Kidney epithelial cell (primary cell): ENCODE measurements at regions not wholly inside any gene's neighbourhood (a gene's known extent, or its start where the extent isn't known, plus 50 kb on each side); places are given as distances from the start of the nearest gene placed in this dataset.

Experiments
- DNase-seq: peaks from one replicate; pipeline ENCODE4 v3.0.0-alpha.2; 2010; ENCODE audit warnings: low read depth
- H3K27me3 ChIP-seq: 2 replicates; pipeline ENCODE4 v1.6.0; 2011; ENCODE audit warnings: low read length; ENCODE audit not compliant: control insufficient read depth, insufficient read depth
- H3K36me3 ChIP-seq: 2 replicates; pipeline ENCODE4 v1.5.1; 2011; ENCODE audit warnings: low read length; ENCODE audit not compliant: control insufficient read depth, insufficient read depth
- H3K4me3 ChIP-seq: 2 replicates; pipeline ENCODE4 v1.5.1; 2011; ENCODE audit warnings: low read depth, mild to moderate bottlenecking, control low read depth, low read length
- CTCF ChIP-seq: IDR thresholded peaks from 2 replicates; pipeline ENCODE4 v1.5.1; 2011; ENCODE audit warnings: mild to moderate bottlenecking, moderate library complexity, low read length, control low read depth, inconsistent platforms; ENCODE audit not compliant: insufficient read depth, poor library complexity, severe bottlenecking

- Histone ChIP-seq H3K36me3 (no peaks in the 10 kb centered on the region), H3K4me3 (no peak overlapping the region), H3K27me3 (no peaks in the 10 kb centered on the region)
- TF ChIP-seq CTCF = no peak
- DNase-seq = no peak
Measured at GRCh38 chr5:113789769-113790168, 276.3 kb downstream of the YTHDC2 start.

- no peak for TF ChIP-seq CTCF
- Histone ChIP-seq H3K36me3 (no peaks in the 10 kb centered on the region), H3K4me3 (no peak overlapping the region), H3K27me3 (no peaks in the 10 kb centered on the region)
- no peak for DNase-seq
Measured at GRCh38 chr5:113792806-113793205, 279.3 kb downstream of the YTHDC2 start.

GRCh38 chr5:113794981-113795380 is 281.5 kb downstream of the YTHDC2 start:
- TF ChIP-seq CTCF = no peak
- DNase-seq = no peak

GRCh38 chr5:113800686-113801085 is 287.2 kb downstream of the YTHDC2 start:
- Histone ChIP-seq H3K36me3 (no peaks in the 10 kb centered on the region), H3K27me3 (no peaks in the 10 kb centered on the region), H3K4me3 (no peak overlapping the region)
- no peak for TF ChIP-seq CTCF
- no peak for DNase-seq

More at GRCh38 chr5:113794981-113795380, 281.5 kb downstream of the YTHDC2 start:
- no peaks in the 10 kb centered on the region for H3K27me3 ChIP-seq
- no peak overlapping the region for H3K4me3 ChIP-seq
- H3K36me3 ChIP-seq = no peaks in the 10 kb centered on the region

GRCh38 chr5:113804264-113804663 is 290.8 kb downstream of the YTHDC2 start:
- no peak for DNase-seq
- H3K27me3 ChIP-seq = no peaks in the 10 kb centered on the region
- H3K36me3 ChIP-seq = no peaks in the 10 kb centered on the region
- H3K4me3 ChIP-seq = no peak overlapping the region
- no peak for TF ChIP-seq CTCF

- H3K4me3 ChIP-seq = no peak overlapping the region
- TF ChIP-seq CTCF = no peak
- no peaks in the 10 kb centered on the region for H3K27me3 ChIP-seq
- DNase-seq = no peak
- no peaks in the 10 kb centered on the region for H3K36me3 ChIP-seq
Measured at GRCh38 chr5:113804943-113805342, 291.4 kb downstream of the YTHDC2 start.
